ENCODE measurements at regions not wholly inside any gene's neighbourhood (a gene's known extent, or its start where the extent isn't known, plus 50 kb on each side); places are given as distances from the start of the nearest gene placed in this dataset.

- no peak for TF ChIP-seq SUZ12 (IDR thresholded peaks at IDR 0.05; ENCODE audit: low read depth, low read length)
- TF ChIP-seq, protein P1, sequence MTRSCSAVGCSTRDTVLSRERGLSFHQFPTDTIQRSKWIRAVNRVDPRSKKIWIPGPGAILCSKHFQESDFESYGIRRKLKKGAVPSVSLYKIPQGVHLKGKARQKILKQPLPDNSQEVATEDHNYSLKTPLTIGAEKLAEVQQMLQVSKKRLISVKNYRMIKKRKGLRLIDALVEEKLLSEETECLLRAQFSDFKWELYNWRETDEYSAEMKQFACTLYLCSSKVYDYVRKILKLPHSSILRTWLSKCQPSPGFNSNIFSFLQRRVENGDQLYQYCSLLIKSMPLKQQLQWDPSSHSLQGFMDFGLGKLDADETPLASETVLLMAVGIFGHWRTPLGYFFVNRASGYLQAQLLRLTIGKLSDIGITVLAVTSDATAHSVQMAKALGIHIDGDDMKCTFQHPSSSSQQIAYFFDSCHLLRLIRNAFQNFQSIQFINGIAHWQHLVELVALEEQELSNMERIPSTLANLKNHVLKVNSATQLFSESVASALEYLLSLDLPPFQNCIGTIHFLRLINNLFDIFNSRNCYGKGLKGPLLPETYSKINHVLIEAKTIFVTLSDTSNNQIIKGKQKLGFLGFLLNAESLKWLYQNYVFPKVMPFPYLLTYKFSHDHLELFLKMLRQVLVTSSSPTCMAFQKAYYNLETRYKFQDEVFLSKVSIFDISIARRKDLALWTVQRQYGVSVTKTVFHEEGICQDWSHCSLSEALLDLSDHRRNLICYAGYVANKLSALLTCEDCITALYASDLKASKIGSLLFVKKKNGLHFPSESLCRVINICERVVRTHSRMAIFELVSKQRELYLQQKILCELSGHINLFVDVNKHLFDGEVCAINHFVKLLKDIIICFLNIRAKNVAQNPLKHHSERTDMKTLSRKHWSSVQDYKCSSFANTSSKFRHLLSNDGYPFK (CRISPR knock-in tag; IDR thresholded peaks at IDR 0.05; ENCODE audit: borderline replicate concordance): no peak
- no peak for TF ChIP-seq GTF3A (CRISPR knock-in tag; conservative IDR thresholded peaks at IDR 0.05)
- no peak for TF ChIP-seq HNRNPUL1 (IDR thresholded peaks at IDR 0.05; ENCODE audit: low read depth, low read length)
- TF ChIP-seq ETV6 (CRISPR knock-in tag; conservative IDR thresholded peaks at IDR 0.05): no peak
- no peak for TF ChIP-seq NFIC (IDR thresholded peaks at IDR 0.05; ENCODE audit: low read length)
- TF ChIP-seq, protein P2, sequence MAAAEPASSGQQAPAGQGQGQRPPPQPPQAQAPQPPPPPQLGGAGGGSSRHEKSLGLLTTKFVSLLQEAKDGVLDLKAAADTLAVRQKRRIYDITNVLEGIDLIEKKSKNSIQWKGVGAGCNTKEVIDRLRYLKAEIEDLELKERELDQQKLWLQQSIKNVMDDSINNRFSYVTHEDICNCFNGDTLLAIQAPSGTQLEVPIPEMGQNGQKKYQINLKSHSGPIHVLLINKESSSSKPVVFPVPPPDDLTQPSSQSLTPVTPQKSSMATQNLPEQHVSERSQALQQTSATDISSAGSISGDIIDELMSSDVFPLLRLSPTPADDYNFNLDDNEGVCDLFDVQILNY (CRISPR knock-in tag; conservative IDR thresholded peaks at IDR 0.05): no peak
- no peak for TF ChIP-seq NR3C1 (CRISPR knock-in tag; IDR thresholded peaks at IDR 0.05)
- no peak for TF ChIP-seq EZH2 (conservative IDR thresholded peaks at IDR 0.05; ENCODE audit: low read depth, low read length)
- no peak for TF ChIP-seq HDAC1 (CRISPR knock-in tag; IDR thresholded peaks at IDR 0.05)
Measured at GRCh38 chr13:44241638-44242037, 132.0 kb upstream of the SERP2 start.
